GM23248 (cell line): ENCODE measurements at regions not wholly inside any gene's neighbourhood (a gene's known extent, or its start where the extent isn't known, plus 50 kb on each side); places are given as distances from the start of the nearest gene placed in this dataset.

ENCODE experiments used
- EZH2 ChIP-seq: fragments of 200-600 bp; sonication (generic); IDR thresholded peaks from 2 replicates; pipeline ENCODE4 v1.6.1; 2018; ENCODE audit warnings: antibody characterized with exemption, mild to moderate bottlenecking; ENCODE audit not compliant: insufficient read depth, poor library complexity, severe bottlenecking
- EZH2phosphoT487 ChIP-seq: fragments of 200-600 bp; sonication (generic); IDR thresholded peaks from 2 replicates; pipeline ENCODE4 v1.6.1; 2018; ENCODE audit warnings: antibody characterized with exemption, moderate library complexity, mild to moderate bottlenecking, low read depth; ENCODE audit not compliant: insufficient read depth

DNA sequence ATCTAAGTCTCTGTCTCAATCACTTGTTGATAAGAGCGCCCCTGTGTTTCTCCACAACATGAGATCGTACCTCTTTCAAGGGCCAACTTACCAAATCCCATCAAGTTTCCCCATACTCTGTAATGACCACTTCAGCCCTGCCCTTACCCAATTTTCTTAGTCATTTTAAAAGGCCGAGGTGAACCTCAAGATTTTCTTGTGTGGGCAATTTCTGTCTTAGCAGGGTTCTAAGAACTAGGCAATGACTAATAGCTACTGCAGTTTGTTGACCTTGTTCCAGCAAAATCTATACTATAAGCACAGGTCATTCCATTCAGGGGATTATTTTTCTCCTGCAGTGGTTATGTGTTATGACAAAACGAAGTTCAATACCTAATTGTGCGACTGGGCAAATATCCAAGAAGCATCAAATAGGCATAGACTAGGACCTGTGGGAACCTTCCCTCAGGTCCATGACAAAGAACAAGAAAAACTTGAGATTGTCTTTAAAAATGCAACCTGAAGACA is 359.8 kb downstream of the PCNX1 start:
- TF ChIP-seq EZH2 (no peak), EZH2phosphoT487 (no peak)
